Choroid plexus epithelial cell (primary cell): ENCODE measurements at regions not wholly inside any gene's neighbourhood (a gene's known extent, or its start where the extent isn't known, plus 50 kb on each side); places are given as distances from the start of the nearest gene placed in this dataset.

Experiments
- DNase-seq: peaks from one replicate; pipeline ENCODE4 v3.0.0-alpha.2; 2010; ENCODE audit warnings: low read depth
- H3K4me3 ChIP-seq: 2 replicates; pipeline ENCODE4 v1.5.1; 2011; ENCODE audit warnings: low read depth, mild to moderate bottlenecking, control low read depth, low read length, moderate library complexity
- TF ChIP-seq, protein P1 (sequence below): conservative IDR thresholded peaks from 2 replicates; pipeline ENCODE4 v1.5.1; 2011; ENCODE audit warnings: low read depth, mild to moderate bottlenecking, control low read depth, inconsistent platforms, low read length, moderate library complexity

DNA sequence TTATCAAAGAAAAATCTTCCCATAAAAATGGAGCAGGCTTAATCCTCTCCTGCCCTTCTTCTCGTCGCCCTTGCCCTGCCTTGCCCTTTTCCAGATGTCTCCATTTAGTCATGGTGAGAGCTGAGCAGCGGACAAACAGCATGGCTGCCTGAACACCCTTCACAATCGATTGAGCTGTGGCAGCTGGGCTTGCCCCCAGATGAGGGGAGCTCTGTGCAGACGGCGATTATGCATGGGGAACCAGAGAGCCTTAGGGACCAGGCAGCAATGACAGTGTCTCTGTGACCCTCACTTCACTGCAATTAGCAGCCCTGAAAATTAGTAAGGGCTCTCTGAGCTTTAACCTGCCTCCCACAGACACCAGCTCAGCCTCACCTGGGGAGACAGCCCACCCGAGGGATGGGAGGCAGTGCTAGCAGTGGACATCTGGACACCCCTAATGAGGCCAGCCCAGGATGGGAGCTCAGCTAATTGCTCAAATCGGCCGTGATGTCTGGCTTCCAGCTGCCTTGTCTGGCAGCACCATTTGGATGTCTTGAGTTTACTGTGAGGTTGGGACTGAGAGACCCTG is 365.7 kb downstream of the TNS1 start:
- DNase-seq, result no peak
- no peak overlapping the region for H3K4me3 ChIP-seq
- TF ChIP-seq, protein P1, sequence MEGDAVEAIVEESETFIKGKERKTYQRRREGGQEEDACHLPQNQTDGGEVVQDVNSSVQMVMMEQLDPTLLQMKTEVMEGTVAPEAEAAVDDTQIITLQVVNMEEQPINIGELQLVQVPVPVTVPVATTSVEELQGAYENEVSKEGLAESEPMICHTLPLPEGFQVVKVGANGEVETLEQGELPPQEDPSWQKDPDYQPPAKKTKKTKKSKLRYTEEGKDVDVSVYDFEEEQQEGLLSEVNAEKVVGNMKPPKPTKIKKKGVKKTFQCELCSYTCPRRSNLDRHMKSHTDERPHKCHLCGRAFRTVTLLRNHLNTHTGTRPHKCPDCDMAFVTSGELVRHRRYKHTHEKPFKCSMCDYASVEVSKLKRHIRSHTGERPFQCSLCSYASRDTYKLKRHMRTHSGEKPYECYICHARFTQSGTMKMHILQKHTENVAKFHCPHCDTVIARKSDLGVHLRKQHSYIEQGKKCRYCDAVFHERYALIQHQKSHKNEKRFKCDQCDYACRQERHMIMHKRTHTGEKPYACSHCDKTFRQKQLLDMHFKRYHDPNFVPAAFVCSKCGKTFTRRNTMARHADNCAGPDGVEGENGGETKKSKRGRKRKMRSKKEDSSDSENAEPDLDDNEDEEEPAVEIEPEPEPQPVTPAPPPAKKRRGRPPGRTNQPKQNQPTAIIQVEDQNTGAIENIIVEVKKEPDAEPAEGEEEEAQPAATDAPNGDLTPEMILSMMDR, result no peak

DNA sequence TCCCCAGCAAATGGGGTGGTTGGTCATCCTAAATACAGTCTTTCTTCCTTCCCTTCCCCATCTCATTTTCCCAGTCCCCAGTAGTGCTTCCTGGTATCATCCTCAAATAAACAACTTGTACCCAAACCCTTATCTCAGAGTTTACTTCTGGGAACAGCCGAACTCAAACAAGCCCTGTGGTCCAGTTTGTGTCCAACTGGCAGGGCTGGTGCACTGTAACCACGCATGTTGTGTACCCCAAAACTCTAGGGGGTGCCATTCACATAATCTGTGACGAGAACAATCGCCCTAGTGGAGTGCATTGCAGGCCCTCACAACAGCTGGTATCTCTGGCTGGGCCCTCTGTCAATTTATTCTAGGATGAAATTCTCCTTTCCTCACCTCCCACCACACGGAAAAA is 366.2 kb downstream of the TNS1 start:
- TF ChIP-seq, protein P1, result no peak
- DNase-seq, result no peak
- H3K4me3 ChIP-seq, result no peak overlapping the region

DNA sequence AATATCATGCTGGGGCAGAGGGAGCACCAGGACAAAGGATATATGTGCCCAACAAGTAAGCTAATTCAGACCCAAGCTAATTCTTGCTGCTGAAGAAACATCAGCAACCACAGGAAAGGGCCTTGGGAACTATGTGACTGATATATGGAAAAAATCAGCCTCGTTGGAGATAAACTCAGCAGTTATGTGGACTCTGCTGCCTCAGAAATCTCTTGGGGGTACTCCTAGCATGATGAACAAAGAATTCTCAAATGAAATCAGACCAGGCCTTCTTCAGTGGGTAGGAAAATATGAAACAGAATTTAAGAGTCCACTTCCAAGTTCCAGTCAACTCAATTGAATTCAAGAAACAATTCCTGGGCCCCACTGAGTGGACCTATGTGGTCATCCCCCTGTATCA is 367.9 kb downstream of the TNS1 start:
- DNase-seq, result no peak
- TF ChIP-seq, protein P1, result no peak
- H3K4me3 ChIP-seq, result no peak overlapping the region

DNA sequence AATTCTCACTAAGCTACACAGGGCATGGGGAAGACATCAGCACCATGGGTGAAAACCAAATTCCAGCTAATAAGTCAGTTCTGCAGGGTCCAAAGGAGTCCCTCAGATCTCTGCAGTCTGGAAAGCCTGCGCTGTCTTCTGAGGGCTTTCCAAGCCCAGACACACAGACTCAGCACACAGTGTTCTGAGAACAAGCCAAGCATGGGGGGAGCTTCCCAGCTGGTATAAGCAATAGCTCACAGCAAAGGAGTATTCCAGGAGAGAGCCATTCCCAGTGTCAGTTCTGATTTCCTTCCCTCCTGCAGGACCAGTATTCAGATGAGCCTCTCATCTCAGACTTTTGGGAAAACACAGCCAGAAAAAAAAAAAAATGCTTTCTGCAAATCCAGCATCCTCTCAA is 370.8 kb downstream of the TNS1 start:
- no peak overlapping the region for H3K4me3 ChIP-seq
- no peak for DNase-seq
- TF ChIP-seq, protein P1, result no peak

DNA sequence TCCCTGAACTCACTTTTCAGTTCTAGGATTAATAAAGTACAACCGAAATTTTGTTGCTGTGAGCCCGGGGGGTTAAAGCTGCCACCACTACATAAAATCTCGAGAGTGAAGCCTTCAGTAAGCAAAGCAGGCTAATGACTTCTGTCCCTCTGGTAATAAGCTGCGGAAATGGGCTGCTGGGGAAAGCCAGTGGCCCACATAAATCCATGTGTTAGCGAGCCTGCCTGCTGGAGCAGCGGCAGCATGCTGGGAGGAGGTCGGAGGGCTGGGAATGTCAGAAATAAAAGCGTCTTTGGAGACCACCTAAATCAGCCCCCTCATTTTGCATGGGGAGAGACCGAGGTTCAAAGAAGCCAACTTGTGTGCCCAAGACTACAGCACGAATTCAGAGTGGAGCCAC is 371.7 kb downstream of the TNS1 start:
- DNase-seq, result no peak
- no peak overlapping the region for H3K4me3 ChIP-seq
- TF ChIP-seq, protein P1, result no peak

DNA sequence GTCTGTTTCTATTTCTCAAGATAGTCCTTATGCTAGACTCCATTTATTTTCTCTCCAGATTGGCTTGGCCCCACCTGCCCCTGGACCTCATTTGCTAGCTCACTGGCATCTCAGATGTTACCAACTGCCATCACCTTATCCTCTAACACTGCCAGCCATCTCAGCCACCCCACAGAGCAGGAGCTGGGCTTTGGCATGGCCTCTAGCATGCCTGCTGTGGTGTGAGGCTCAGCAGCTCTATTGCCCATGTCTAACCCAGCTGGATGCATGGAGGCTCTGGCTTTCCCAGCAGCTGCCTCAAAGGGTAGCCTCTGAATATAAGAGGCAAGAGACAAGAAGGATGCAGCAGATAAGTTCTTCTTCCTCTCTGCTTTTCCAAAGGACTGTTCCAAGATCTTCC is 373.4 kb downstream of the TNS1 start:
- TF ChIP-seq, protein P1, result no peak
- no peak overlapping the region for H3K4me3 ChIP-seq
- DNase-seq, result no peak

DNA sequence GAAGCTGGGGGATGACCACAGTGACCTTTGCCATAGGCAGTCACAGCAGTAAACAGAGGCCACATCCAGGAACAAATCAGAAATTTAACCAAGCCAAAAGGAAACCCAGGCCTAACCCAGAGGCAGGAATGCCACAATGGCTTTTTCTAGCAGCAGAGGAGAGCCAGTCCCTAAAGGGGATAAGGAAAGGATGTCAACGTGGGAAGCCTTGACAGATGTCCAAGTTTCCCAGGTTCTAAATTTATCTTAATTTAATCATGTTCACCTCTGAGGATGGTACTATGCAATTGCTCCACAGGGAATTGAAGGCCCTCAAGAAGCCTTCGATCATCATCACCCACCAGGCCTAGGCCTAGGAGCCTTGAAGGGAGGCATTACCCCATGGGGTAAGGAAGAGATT is 374.7 kb downstream of the TNS1 start:
- no peak for DNase-seq
- TF ChIP-seq, protein P1, result no peak
- no peak overlapping the region for H3K4me3 ChIP-seq
